Smooth muscle cell (in vitro differentiated cells): ENCODE measurements at regions not wholly inside any gene's neighbourhood (a gene's known extent, or its start where the extent isn't known, plus 50 kb on each side); places are given as distances from the start of the nearest gene placed in this dataset.

Source experiments
- DNase-seq: peaks from one replicate; lab custom pipeline; 2025; ENCODE audit not compliant: unreplicated experiment; lab: John Stamatoyannopoulos, UW
- H2AFZ ChIP-seq: fragments of 200-600 bp; sonication (generic); 2 replicates; pipeline ENCODE4 v1.6.0; 2016; ENCODE audit warnings: antibody characterized with exemption, low read depth, mild to moderate bottlenecking
- H3F3A ChIP-seq: fragments of 200-600 bp; sonication (generic); 2 replicates; pipeline ENCODE4 v1.6.0; 2017; ENCODE audit warnings: antibody characterized with exemption, low read depth
- H3K27ac ChIP-seq: fragments of 200-600 bp; sonication (generic); 2 replicates; pipeline ENCODE4 v1.5.1; 2016; ENCODE audit warnings: low read depth, mild to moderate bottlenecking
- H3K27me3 ChIP-seq: fragments of 200-600 bp; sonication (generic); 2 replicates; pipeline ENCODE4 v1.6.1; 2016; ENCODE audit warnings: low read depth, mild to moderate bottlenecking
- H3K36me3 ChIP-seq: fragments of 200-600 bp; sonication (generic); 2 replicates; pipeline ENCODE4 v1.5.1; 2016; ENCODE audit warnings: low read depth
- H3K4me1 ChIP-seq: fragments of 200-600 bp; sonication (generic); 2 replicates; pipeline ENCODE4 v1.5.1; 2016; ENCODE audit warnings: low read depth
- H3K4me2 ChIP-seq: fragments of 200-600 bp; sonication (generic); 2 replicates; pipeline ENCODE4 v1.6.0; 2016; ENCODE audit warnings: mild to moderate bottlenecking
- H3K4me3 ChIP-seq: fragments of 200-600 bp; sonication (generic); 2 replicates; pipeline ENCODE4 v1.5.1; 2016; ENCODE audit warnings: mild to moderate bottlenecking
- H3K79me2 ChIP-seq: fragments of 200-600 bp; sonication (generic); 2 replicates; pipeline ENCODE4 v1.6.0; 2016; ENCODE audit warnings: low read depth, mild to moderate bottlenecking
- H3K9ac ChIP-seq: fragments of 200-600 bp; sonication (generic); 2 replicates; pipeline ENCODE4 v1.6.0; 2016; ENCODE audit warnings: low read depth
- H3K9me3 ChIP-seq: fragments of 200-600 bp; sonication (generic); replicated peaks from 2 replicates; pipeline ENCODE4 v1.5.1; 2016; ENCODE audit warnings: low read depth
- H4K20me1 ChIP-seq: fragments of 200-600 bp; sonication (generic); 2 replicates; pipeline ENCODE4 v1.6.0; 2016; ENCODE audit warnings: low read depth
- CTCF ChIP-seq: fragments of 200-600 bp; sonication (generic); IDR thresholded peaks from 2 replicates; pipeline ENCODE4 v1.5.1; 2017; ENCODE audit warnings: borderline replicate concordance, mild to moderate bottlenecking, antibody characterized with exemption; ENCODE audit not compliant: insufficient read depth, poor library complexity, severe bottlenecking
- WGBS: methylation state at CpG from one replicate; pipeline ENCODE4 v1.1.7; 2016; ENCODE audit warnings: low lambda C conversion rate; 5-methylcytosine and 5-hydroxymethylcytosine counted together

- Histone ChIP-seq H3K4me2 (no peak overlapping the region), H3K27me3 (no peaks in the 10 kb centered on the region), H3K9ac (no peak overlapping the region), H3F3A (no peaks in the 10 kb centered on the region), H3K27ac (no peak overlapping the region), H2AFZ (no peak overlapping the region), H3K4me3 (no peak overlapping the region), H3K4me1 (no peaks in the 10 kb centered on the region), H4K20me1 (no peaks in the 10 kb centered on the region), H3K36me3 (no peaks in the 10 kb centered on the region), H3K9me3 (no peaks in the 10 kb centered on the region), H3K79me2 (no peaks in the 10 kb centered on the region)
- TF ChIP-seq CTCF: no peak
- 58% methylated on average over 2 of the region's 2 CpGs for WGBS
- no peak for DNase-seq
These were observed 391.5 kb upstream of the MANEA start for GRCh38 chr6:95185874-95186273.

- no peak for TF ChIP-seq CTCF
- H3K79me2 ChIP-seq: no peaks in the 10 kb centered on the region
- H3K27ac ChIP-seq: no peak overlapping the region
- H3K27me3 ChIP-seq: no peaks in the 10 kb centered on the region
- H3K4me3 ChIP-seq: no peak overlapping the region
- no peaks in the 10 kb centered on the region for H3K9me3 ChIP-seq
- 86% methylated on average over 1 of the region's 1 CpG for WGBS
- H3K4me1 ChIP-seq: no peaks in the 10 kb centered on the region
- H3F3A ChIP-seq: no peaks in the 10 kb centered on the region
- H3K4me2 ChIP-seq: no peak overlapping the region
- no peaks in the 10 kb centered on the region for H4K20me1 ChIP-seq
- no peak overlapping the region for H2AFZ ChIP-seq
- H3K9ac ChIP-seq: no peak overlapping the region
- H3K36me3 ChIP-seq: no peaks in the 10 kb centered on the region
- DNase-seq: no peak
These were observed 390.6 kb upstream of the MANEA start for GRCh38 chr6:95186710-95187109.

- DNase-seq: no peak
- no peaks in the 10 kb centered on the region for H3K9me3 ChIP-seq
- no peak for TF ChIP-seq CTCF
- no peaks in the 10 kb centered on the region for H3K27me3 ChIP-seq
- no peak overlapping the region for H3K4me3 ChIP-seq
- H3K4me1 ChIP-seq: no peaks in the 10 kb centered on the region
- H3K9ac ChIP-seq: no peak overlapping the region
- H2AFZ ChIP-seq: no peak overlapping the region
- H3K79me2 ChIP-seq: no peaks in the 10 kb centered on the region
- no peaks in the 10 kb centered on the region for H3K36me3 ChIP-seq
- no peaks in the 10 kb centered on the region for H3F3A ChIP-seq
- H3K4me2 ChIP-seq: no peak overlapping the region
- no peaks in the 10 kb centered on the region for H4K20me1 ChIP-seq
- WGBS: 89% methylated on average over 3 of the region's 3 CpGs
- no peak overlapping the region for H3K27ac ChIP-seq
These were observed 379.7 kb upstream of the MANEA start for GRCh38 chr6:95197590-95197989.

GRCh38 chr6:95203153-95203754, 374.1 kb upstream of the MANEA start:
- no peak for DNase-seq

More at GRCh38 chr6:95203153-95203754, 374.1 kb upstream of the MANEA start:
- Histone ChIP-seq H3F3A (no peaks in the 10 kb centered on the region), H3K4me2 (no peak overlapping the region), H3K9me3 (no peaks in the 10 kb centered on the region), H3K4me3 (no peak overlapping the region), H3K36me3 (no peaks in the 10 kb centered on the region), H3K79me2 (no peaks in the 10 kb centered on the region), H3K27me3 (no peaks in the 10 kb centered on the region), H3K27ac (no peak overlapping the region), H3K4me1 (no peaks in the 10 kb centered on the region), H3K9ac (no peak overlapping the region), H4K20me1 (no peaks in the 10 kb centered on the region), H2AFZ (no peak overlapping the region)
- 27% methylated on average over 2 of the region's 2 CpGs for WGBS
- TF ChIP-seq CTCF: peak; percentile 70
